Right forelimb (tissue), 1 donor: ENCODE measurements at regions not wholly inside any gene's neighbourhood (a gene's known extent, or its start where the extent isn't known, plus 50 kb on each side); places are given as distances from the start of the nearest gene placed in this dataset.

Experiments used
- DNase-seq: peaks from one replicate; pipeline ENCODE4 v3.0.0-alpha.2; 2018

DNA sequence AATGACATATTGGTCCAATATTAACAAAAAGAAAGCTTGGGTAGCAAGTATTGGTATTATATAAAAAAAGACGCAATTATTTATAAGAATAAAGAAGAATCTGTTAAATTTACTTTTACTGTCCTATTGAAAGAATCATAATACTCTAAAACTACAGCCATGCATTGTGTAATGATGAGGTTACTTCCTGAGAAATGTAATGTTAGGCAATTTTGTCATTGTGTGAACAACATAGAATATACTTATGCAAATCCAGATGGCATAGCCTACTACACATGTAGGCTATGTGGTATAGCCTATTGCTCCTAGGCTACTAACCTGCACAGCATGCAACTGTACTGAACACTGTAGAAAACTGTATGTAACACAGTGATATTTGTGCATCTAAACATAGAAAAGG is 121.2 kb upstream of the PTGFR start:
- no peak for DNase-seq

GRCh38 chr1:78370356-78370755 is 120.4 kb upstream of the PTGFR start:
- no peak for DNase-seq

- DNase-seq = no peak
These were observed 119.8 kb upstream of the PTGFR start for GRCh38 chr1:78370779-78371482.

DNA sequence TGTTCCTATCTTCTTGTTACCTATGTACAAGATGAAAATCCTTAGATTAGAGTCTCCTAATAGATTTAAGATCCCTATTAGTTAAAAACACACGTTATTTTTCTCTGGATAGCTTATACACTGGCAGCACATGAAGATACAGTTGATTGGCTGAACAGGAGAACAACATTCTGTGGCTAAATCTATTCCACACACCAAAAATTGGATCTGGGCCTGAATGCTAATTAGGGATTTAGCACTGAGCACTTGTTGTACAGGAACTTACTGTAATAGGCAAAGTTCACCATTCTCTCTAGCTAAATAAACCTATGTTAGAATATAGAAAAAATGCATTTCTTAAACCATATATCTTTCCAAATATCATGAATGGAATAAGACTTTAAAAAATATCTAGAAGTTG is 117.1 kb upstream of the PTGFR start:
- DNase-seq = no peak

GRCh38 chr1:78375996-78376395 is 114.8 kb upstream of the PTGFR start:
- DNase-seq = no peak

DNA sequence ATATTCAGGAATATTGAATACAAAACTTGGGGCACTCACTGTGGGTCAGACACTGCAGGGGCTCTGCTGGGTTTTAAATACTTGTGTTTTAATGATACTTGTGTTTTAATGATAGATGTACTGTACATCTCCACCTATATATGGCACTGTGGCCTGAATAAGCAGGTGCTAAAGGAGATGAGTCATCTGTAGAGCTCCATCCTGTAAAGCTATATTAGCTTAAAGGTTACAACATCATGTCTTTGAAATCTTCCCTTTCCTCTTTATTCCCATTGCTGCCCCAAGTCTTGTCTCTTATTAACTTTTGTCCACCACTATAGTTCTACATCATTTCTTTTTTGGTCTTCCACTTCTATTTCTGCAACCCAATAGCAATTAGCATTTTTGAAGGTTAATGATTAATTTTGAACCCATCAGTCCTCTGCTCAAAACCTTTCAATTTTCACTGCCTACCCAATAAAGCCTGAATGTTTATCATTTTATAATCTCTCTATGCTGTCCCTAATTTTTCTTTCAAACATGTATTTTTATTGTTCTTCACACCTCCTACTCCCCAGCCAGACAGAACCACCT is 113.3 kb upstream of the PTGFR start:
- DNase-seq = no peak

DNA sequence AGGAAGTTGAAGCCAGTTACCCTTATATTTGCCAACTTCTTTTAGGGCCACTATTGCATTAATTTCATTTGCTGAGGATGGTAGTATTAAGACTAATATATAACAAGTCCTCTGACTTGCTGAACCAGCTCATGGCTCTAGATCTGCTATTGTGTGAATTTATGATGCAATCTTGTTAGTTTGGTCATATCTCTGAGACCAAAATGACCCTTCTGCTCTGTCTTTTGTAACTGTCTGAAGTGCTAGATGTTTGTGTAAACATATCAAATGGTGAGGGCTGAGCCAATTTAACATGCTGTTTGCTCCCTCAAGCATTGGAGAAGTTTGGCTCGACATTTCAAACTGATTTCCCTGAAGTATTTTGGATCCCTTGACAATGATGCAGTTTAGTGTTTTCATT is 106.9 kb upstream of the PTGFR start:
- DNase-seq = no peak

GRCh38 chr1:78385744-78386462 is 104.9 kb upstream of the PTGFR start:
- DNase-seq = no peak

GRCh38 chr1:78387201-78387600 is 103.6 kb upstream of the PTGFR start:
- no peak for DNase-seq

DNA sequence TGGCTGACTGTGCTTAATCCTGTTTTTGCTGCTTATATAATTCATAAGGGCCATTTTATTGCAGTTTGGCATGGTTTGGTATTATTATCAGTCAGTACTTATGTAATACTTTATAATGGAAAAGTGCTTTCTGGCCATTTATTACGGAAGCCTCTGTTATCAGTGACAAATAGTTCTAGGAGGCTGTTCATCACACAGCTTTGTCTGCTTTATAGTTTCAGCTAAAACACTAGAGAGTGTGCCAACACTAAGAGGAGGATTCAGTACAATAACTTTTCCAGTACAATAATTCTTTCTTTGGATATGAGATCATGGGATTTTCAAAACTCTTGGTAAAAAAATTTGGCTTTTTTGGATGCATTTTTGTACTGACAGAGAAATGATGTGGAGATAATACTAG is 102.9 kb upstream of the PTGFR start:
- DNase-seq = no peak

GRCh38 chr1:78388275-78388674 is 102.5 kb upstream of the PTGFR start:
- no peak for DNase-seq

- no peak for DNase-seq
These were observed 89.6 kb upstream of the PTGFR start for GRCh38 chr1:78401148-78401547.

- DNase-seq = no peak
These were observed 82.6 kb upstream of the PTGFR start for GRCh38 chr1:78408192-78408591.

DNA sequence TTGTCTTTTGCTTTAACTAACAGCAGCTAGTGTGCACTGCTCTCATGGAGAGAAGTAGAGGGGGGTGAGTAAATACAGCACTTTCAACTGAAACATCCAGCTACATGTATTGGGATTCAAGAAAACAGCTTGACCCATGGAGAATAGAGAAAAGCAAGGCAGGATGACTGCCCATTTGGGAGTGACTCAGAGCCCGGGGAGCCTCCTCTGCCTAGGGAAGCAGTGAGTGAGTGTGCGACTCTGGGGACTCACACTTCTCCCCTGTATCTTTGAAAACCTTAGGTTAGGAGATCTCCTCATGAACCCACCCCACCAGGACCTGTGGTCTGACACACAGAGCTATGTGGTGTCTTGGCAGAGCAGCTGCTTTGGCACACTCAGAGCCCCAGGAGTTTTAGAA is 82.0 kb upstream of the PTGFR start:
- DNase-seq = no peak

- DNase-seq = no peak
These were observed 80.1 kb upstream of the PTGFR start for GRCh38 chr1:78410643-78411042.

DNA sequence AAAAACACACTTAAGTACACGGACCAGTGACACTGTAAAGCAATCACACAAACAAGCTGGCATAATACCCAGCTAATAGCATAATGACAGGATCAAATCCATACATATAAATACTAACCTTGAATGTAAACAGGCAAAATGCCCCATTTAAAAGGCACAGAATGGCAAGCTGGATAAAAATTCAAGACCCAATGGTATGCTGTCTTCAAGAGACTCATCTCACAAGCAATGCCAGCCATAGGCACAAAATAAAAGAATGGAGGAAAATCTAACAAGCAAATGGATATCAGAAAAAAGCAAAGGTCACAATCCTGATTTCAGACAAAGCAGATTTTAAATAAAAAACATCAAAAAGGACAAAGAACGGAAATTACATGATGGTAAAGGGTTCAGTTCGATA is 79.1 kb upstream of the PTGFR start:
- DNase-seq = no peak

DNA sequence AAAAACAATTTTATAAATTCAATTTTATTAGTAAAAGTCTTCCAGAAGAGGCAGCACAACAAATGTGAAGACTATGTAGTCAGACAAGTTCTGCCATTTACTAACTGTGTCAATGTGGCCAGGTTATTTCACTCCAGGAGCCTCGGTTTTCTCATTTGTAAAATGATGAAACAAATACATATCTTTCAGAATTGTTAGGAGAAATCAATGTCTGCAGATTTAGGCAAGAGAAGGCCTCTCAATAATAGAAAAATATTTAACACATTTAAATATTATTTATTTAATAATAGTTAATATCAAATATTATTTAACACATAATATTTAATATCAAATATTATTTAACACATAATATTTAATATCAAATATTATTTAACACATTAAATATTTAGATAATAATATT is 75.6 kb upstream of the PTGFR start:
- DNase-seq = no peak

- no peak for DNase-seq
These were observed 71.5 kb upstream of the PTGFR start for GRCh38 chr1:78419309-78419708.

DNA sequence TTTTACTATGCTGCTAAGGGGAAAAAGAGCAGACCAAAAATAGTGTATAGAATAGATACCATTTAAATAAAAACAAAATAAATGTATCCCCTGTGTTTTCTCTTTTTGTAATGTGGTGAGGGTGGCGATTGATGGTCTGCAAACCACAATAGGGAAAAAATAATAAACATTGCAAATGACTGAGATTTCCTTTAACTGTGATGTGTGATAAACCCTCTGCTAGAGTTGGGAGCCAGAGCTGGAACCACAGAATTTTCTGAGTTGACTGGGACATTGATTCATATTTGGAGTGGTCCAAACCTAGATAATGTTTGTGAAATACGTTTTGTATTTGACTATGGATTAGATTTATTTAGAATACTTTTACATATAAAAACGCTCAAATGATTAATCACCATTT is 70.6 kb upstream of the PTGFR start:
- DNase-seq = no peak

DNA sequence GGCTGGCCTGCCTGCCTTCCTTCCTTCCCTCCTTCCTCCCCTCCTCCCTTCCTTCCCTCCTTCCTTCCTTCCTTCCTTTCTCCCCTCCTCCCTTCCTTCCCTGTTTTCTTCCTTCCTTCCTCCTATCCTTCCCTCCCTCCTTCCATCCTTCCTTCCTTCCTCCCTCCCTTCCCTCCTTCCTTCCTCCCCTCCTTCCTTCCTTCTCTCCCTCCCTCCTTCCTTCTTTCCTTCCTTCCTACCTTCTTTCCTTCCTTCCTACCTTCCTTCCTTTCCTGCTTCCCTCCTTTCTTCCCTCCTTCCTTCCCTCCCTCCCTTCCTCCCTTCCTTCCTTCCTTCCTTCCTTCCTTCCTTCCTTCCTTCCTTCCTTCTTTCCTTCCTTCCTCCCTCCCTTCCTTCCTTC is 70.1 kb upstream of the PTGFR start:
- no peak for DNase-seq

- DNase-seq = no peak
These were observed 66.1 kb upstream of the PTGFR start for GRCh38 chr1:78424720-78425119.

DNA sequence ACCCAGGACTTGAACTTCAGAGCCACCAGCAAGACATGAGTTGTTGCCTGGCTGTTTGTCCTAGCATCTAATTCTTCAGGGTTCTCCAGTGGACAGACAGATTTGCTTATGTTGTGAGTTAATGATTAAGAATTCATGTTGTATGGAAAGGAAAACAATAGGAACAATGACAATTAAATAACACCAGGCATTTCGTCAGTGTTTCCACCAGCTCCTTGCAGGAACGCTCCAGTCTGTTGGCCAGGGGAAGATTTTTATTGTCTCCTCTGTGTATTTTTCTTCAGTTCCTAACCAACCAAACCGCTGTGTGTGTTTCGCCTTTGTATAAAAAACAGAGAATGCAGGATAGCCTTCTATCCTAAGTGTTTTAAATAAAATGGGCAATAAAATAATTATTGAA is 64.4 kb upstream of the PTGFR start:
- DNase-seq = no peak

- no peak for DNase-seq
These were observed 63.3 kb upstream of the PTGFR start for GRCh38 chr1:78427506-78427905.

DNA sequence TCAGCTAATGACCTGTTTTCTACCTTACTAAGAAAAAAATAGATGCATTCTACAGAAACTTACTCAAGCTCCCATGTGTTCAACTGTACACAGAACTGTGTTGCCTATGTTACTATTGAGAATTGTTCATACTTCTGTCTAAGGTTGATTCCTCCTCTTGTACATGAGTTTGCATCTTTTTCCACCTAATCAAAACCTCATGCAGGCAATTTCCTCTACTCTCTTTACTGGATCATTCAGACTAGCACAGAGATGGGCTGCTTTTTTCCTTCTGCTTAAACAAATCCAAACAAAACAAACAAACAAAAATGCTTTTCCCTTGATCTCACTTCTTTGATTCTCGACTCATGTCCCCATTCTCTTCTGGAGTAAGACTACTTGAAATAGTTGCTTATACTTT is 58.8 kb upstream of the PTGFR start:
- no peak for DNase-seq

GRCh38 chr1:78434351-78434750 is 56.4 kb upstream of the PTGFR start:
- no peak for DNase-seq
